Endothelial cell of umbilical vein (primary cell): ENCODE measurements at regions not wholly inside any gene's neighbourhood (a gene's known extent, or its start where the extent isn't known, plus 50 kb on each side); places are given as distances from the start of the nearest gene placed in this dataset.

ENCODE experiments used
- BruUV-seq: library from RNA; stranded (reverse); fragments of 400-500 nt; replicated peaks from 2 replicates; lab custom pipeline; 2021; lab: Mats Ljungman, UMichigan
- CTCF ChIA-PET: fragments of 300-600, 350-600 bp; sonication (Branson Sonifier 250); formaldehyde crosslinking; loops from one replicate; lab custom pipeline; 2021; ENCODE audit warnings: antibody characterized with exemption, inconsistent platforms; lab: Charles Lee
- POLR2A ChIA-PET: fragments of 300-600, 350-600 bp; sonication (Branson Sonifier 250); formaldehyde crosslinking; loops from one replicate; lab custom pipeline; 2021; ENCODE audit warnings: antibody characterized with exemption, inconsistent platforms; lab: Charles Lee
- DNase-seq: peaks from one replicate; pipeline ENCODE4 v3.0.0-alpha.2; 2011; ENCODE audit warnings: low read depth, low spot score
- FAIRE-seq: peaks from 2 replicates; lab custom pipeline; 2011; peaks lifted over from hg19 to GRCh38; lab: Jason Lieb, UNC
- H2AFZ ChIP-seq: 2 replicates; pipeline ENCODE4 v1.6.0; 2012; ENCODE audit warnings: low read depth, low read length, control low read depth, inconsistent platforms
- H3K27ac ChIP-seq: 2 replicates; pipeline ENCODE4 v1.5.1; 2011; ENCODE audit warnings: low read depth, mild to moderate bottlenecking, control low read depth, low read length, moderate library complexity; ENCODE audit not compliant: insufficient read depth
- H3K27me3 ChIP-seq, 2 experiments: 2 replicates each; pipeline versions ENCODE4 v1.6.0 to v1.6.1; 2011; ENCODE audit warnings: low read length in 2 of 2, mixed read lengths in 1 of 2; ENCODE audit not compliant: control insufficient read depth in 2 of 2, insufficient read depth in 2 of 2
- H3K36me3 ChIP-seq, 2 experiments: 2 replicates in 1 of 2; 3 replicates in 1 of 2; pipeline ENCODE4 v1.5.1; 2011; ENCODE audit warnings: low read length in 2 of 2, mild to moderate bottlenecking in 1 of 2, moderate library complexity in 1 of 2; ENCODE audit not compliant: control insufficient read depth in 2 of 2, insufficient read depth in 2 of 2; ENCODE audit errors: extremely low read depth in 1 of 2
- H3K4me1 ChIP-seq: 3 replicates; pipeline ENCODE4 v1.5.1; 2011; ENCODE audit warnings: mild to moderate bottlenecking, low read length; ENCODE audit not compliant: control insufficient read depth, insufficient read depth; ENCODE audit errors: extremely low read depth
- H3K4me2 ChIP-seq: 2 replicates; pipeline ENCODE4 v1.6.1; 2011; ENCODE audit warnings: low read length, control low read depth, mixed read lengths; ENCODE audit not compliant: insufficient read depth
- H3K4me3 ChIP-seq, 3 experiments: fragments of 200-600 bp in 1 of 3; sonication (generic), shearing (Covaris generic) in 1 of 3; replicated peaks in 1 of 3; 2 replicates each; pipeline ENCODE4 v1.5.1; 2011 to 2016; ENCODE audit warnings: control low read depth in 3 of 3, low read length in 3 of 3, mild to moderate bottlenecking in 2 of 3, inconsistent platforms in 1 of 3, low read depth in 1 of 3, moderate library complexity in 1 of 3; ENCODE audit not compliant: insufficient read depth in 1 of 3
- H3K79me2 ChIP-seq: 2 replicates; pipeline ENCODE4 v1.6.0; 2012; ENCODE audit warnings: low read length, inconsistent platforms; ENCODE audit not compliant: control insufficient read depth, insufficient read depth
- H3K9ac ChIP-seq: replicated peaks from 2 replicates; pipeline ENCODE3; 2011; ENCODE audit warnings: low read length, control low read depth; ENCODE audit not compliant: insufficient read depth; ENCODE audit errors: extremely low read depth
- H3K9me1 ChIP-seq: replicated peaks from 3 replicates; pipeline ENCODE4 v1.6.0; 2011; ENCODE audit warnings: mild to moderate bottlenecking, low read length; ENCODE audit not compliant: control insufficient read depth, insufficient read depth; ENCODE audit errors: extremely low read depth
- H3K9me3 ChIP-seq: replicated peaks from 2 replicates; pipeline ENCODE4 v1.5.1; 2012; ENCODE audit warnings: low read length, inconsistent platforms; ENCODE audit not compliant: control insufficient read depth, insufficient read depth
- H4K20me1 ChIP-seq: replicated peaks from 2 replicates; pipeline ENCODE3; 2011; ENCODE audit warnings: mild to moderate bottlenecking, low read length; ENCODE audit not compliant: control insufficient read depth, insufficient read depth; ENCODE audit errors: extremely low read depth
- EZH2 ChIP-seq: IDR thresholded peaks from 2 replicates; pipeline ENCODE4 v1.6.1; 2012; ENCODE audit warnings: borderline replicate concordance, low read depth, mild to moderate bottlenecking, moderate library complexity, low read length, inconsistent platforms; ENCODE audit not compliant: severe bottlenecking
- FOS ChIP-seq: IDR thresholded peaks from 2 replicates; pipeline ENCODE4 v1.6.1; 2011; ENCODE audit warnings: mild to moderate bottlenecking, low read length, moderate library complexity, borderline replicate concordance; ENCODE audit not compliant: insufficient read depth
- GATA2 ChIP-seq: IDR thresholded peaks from 2 replicates; pipeline ENCODE4 v1.7.0; 2011; ENCODE audit warnings: low read depth, mild to moderate bottlenecking, moderate library complexity, mixed read lengths, low read length; ENCODE audit not compliant: insufficient read length, insufficient read depth
- JUN ChIP-seq: IDR thresholded peaks from 2 replicates; pipeline ENCODE4 v1.6.1; 2011; ENCODE audit warnings: borderline replicate concordance, low read depth; ENCODE audit not compliant: insufficient read length, insufficient read depth
- MAX ChIP-seq: IDR thresholded peaks from 2 replicates; pipeline ENCODE4 v1.6.1; 2011; ENCODE audit not compliant: insufficient read depth, insufficient read length
- MYC ChIP-seq: IDR thresholded peaks from one replicate; pipeline ENCODE4 v1.6.1; 2011; ENCODE audit warnings: mild to moderate bottlenecking, low read depth, low read length
- POLR2A ChIP-seq: IDR thresholded peaks from 2 replicates; pipeline ENCODE4 v1.6.1; 2012; ENCODE audit warnings: low read depth, mild to moderate bottlenecking, control low read depth, low read length
- POLR2AphosphoS5 ChIP-seq: IDR thresholded peaks from 2 replicates; pipeline ENCODE4 v1.6.1; 2012; ENCODE audit warnings: low read depth, mild to moderate bottlenecking, control low read depth, low read length, moderate library complexity; ENCODE audit not compliant: insufficient read depth
- dilution Hi-C: fragments of 300-500 bp; cut with MboI; formaldehyde crosslinking; loops from one replicate; pipeline ENCODE4 v1.15.0; 2019; ENCODE audit warnings: low sequenced_read_pairs; ENCODE audit not compliant: extremely low pct_ligation_motif_present
- intact Hi-C: fragments of 100-400 bp; cut with micrococcal nuclease; formaldehyde crosslinking; loops from one replicate; pipeline ENCODE4 v1.10.0; 2022
- TF ChIP-seq, protein P1 (sequence below), 2 donors: IDR thresholded peaks; 1 replicate in 1 of 2; 2 replicates in 1 of 2; pipeline ENCODE4 v1.5.1; 2011; ENCODE audit warnings: low read length in 2 of 2, mild to moderate bottlenecking in 2 of 2, moderate library complexity in 2 of 2, control low read depth in 1 of 2, inconsistent platforms in 1 of 2, low read depth in 1 of 2; ENCODE audit not compliant: insufficient read depth in 1 of 2; ENCODE audit errors: extremely low read depth in 1 of 2

GRCh38 chr2:176636401-176636800, 367.2 kb downstream of the MTX2 start:
- Histone ChIP-seq H3K4me2 (peak overlapping the region; percentile 88), H4K20me1 (no peaks in the 10 kb centered on the region), H3K79me2 (no peaks in the 10 kb centered on the region), H3K9me1 (no peaks in the 10 kb centered on the region), H3K9ac (no peak overlapping the region), H3K4me1 (peaks cover 21% of the 10 kb centered on the region), H3K27ac (no peak overlapping the region), H3K27me3 (no peaks in the 10 kb centered on the region), H3K36me3 (no peaks in the 10 kb centered on the region), H2AFZ (no peak overlapping the region), H3K9me3 (no peaks in the 10 kb centered on the region), H3K4me3 (peak overlapping the region in 1 of 3 experiments; percentile 9)
- POLR2A ChIA-PET, result interaction anchor here (1.3 kb wide), 1 partner anchor 53 kb away, joined by 3 read pairs; no protein-coding TSS in a partner anchor
- DNase-seq (peak; percentile 24), FAIRE-seq (no peak)
- intact Hi-C loops (no loop called here), dilution Hi-C loops (loop anchor here (25.0 kb wide), 1 partner anchor 499 kb away; the partner anchor contains the start of gene HOXD8)
- TF ChIP-seq, protein P1, sequence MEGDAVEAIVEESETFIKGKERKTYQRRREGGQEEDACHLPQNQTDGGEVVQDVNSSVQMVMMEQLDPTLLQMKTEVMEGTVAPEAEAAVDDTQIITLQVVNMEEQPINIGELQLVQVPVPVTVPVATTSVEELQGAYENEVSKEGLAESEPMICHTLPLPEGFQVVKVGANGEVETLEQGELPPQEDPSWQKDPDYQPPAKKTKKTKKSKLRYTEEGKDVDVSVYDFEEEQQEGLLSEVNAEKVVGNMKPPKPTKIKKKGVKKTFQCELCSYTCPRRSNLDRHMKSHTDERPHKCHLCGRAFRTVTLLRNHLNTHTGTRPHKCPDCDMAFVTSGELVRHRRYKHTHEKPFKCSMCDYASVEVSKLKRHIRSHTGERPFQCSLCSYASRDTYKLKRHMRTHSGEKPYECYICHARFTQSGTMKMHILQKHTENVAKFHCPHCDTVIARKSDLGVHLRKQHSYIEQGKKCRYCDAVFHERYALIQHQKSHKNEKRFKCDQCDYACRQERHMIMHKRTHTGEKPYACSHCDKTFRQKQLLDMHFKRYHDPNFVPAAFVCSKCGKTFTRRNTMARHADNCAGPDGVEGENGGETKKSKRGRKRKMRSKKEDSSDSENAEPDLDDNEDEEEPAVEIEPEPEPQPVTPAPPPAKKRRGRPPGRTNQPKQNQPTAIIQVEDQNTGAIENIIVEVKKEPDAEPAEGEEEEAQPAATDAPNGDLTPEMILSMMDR (IDR thresholded peaks at IDR 0.05; ENCODE audit: extremely low read depth in 1 of 2, insufficient read depth in 1 of 2, low read depth in 1 of 2, low read length in 2 of 2), result no peak
- TF ChIP-seq GATA2 (no peak), MAX (no peak), FOS (no peak), POLR2AphosphoS5 (no peak), POLR2A (no peak), EZH2 (no peak), MYC (no peak), JUN (no peak)
- CTCF ChIA-PET, result interaction anchor here (1.0 to 7.9 kb wide), 15 partner anchors 15 to 513 kb away, joined by 4 to 140 read pairs (median 17); partner anchors contain the start of gene HOXD9
- no TSS peak for BruUV-seq
